ENCODE measurements at regions not wholly inside any gene's neighbourhood (a gene's known extent, or its start where the extent isn't known, plus 50 kb on each side); places are given as distances from the start of the nearest gene placed in this dataset.
"Not testable (repeated sequence)": the region's sequence is repeated elsewhere in the genome, so short reads cannot be mapped to it uniquely, and the experiment has no call there.

DNA sequence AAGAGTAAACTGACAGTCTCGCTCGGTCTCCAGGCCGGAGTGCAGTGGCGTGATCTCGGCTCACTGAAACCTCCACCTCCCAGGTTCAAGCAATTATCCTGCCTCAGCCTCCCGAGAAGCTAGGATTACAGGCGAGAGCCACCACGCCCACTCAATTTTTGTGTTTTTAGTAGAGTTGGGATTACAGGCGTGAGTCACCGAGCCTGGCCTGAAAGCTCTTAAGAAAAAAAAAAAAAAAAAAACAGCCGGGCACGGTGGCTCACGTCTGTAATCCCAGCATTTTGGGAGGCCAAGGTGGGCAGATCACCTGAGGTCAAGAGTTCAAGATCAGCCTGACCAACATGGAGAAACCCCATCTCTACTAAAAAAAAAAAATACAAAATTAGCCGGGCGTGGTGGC lies 55.3 kb upstream of the THOC2 start:
- not testable (repeated sequence) for DNase-seq; ATAC-seq (ENCODE audit: low FRiP score in 2 of 2); H3K36me3 ChIP-seq; H3K9me3 ChIP-seq; H3K27ac ChIP-seq; H3K4me1 ChIP-seq; H3K4me3 ChIP-seq; H3K27me3 ChIP-seq
- 91 to 93% methylated on average over 11 to 15 of the region's 15 CpGs for WGBS, 2 donors

GRCh38 chrX:123788744-123789143 lies 55.9 kb upstream of the THOC2 start:
- Histone ChIP-seq H3K27me3 (no peaks in the 10 kb centered on the region), H3K4me3 (no peak overlapping the region), H3K9me3 (no peaks in the 10 kb centered on the region), H3K36me3 (no peaks in the 10 kb centered on the region), H3K4me1 (no peaks in the 10 kb centered on the region), H3K27ac (no peak overlapping the region)
- no peak for TF ChIP-seq POLR2A (IDR thresholded peaks at IDR 0.05)
- TF ChIP-seq EP300 (IDR thresholded peaks at IDR 0.05): no peak
- TF ChIP-seq CTCF (IDR thresholded peaks at IDR 0.05): no peak
- no peak for TF ChIP-seq POLR2AphosphoS5 (IDR thresholded peaks at IDR 0.05)
- no peak for ATAC-seq (ENCODE audit: low FRiP score in 2 of 2)
- no peak for DNase-seq

GRCh38 chrX:123797543-123798447 lies 62.1 kb upstream of the XIAP start:
- no peak for DNase-seq
- Histone ChIP-seq H3K36me3 (no peaks in the 10 kb centered on the region), H3K27ac (no peak overlapping the region), H3K4me3 (no peak overlapping the region), H3K4me1 (no peaks in the 10 kb centered on the region), H3K9me3 (no peaks in the 10 kb centered on the region), H3K27me3 (no peaks in the 10 kb centered on the region)
- 85 to 94% methylated on average over 6 to 8 of the region's 8 CpGs for WGBS, 2 donors
- TF ChIP-seq EP300 (IDR thresholded peaks at IDR 0.05) (no peak), CTCF (IDR thresholded peaks at IDR 0.05) (no peak), POLR2A (IDR thresholded peaks at IDR 0.05) (no peak), POLR2AphosphoS5 (IDR thresholded peaks at IDR 0.05) (no peak)
- peak in 1 of 2 donors; percentile 68 for ATAC-seq (ENCODE audit: low FRiP score in 2 of 2)

GRCh38 chrX:123798706-123799430 lies 61.0 kb upstream of the XIAP start:
- not testable (repeated sequence) for H3K4me1 ChIP-seq; H3K36me3 ChIP-seq; H3K27me3 ChIP-seq; H3K9me3 ChIP-seq; H3K4me3 ChIP-seq; H3K27ac ChIP-seq; ATAC-seq (ENCODE audit: low FRiP score in 2 of 2)
- 77 to 78% methylated on average over 7 to 11 of the region's 13 CpGs for WGBS, 2 donors
- peak in 1 of 2 donors; percentile 26 for DNase-seq

GRCh38 chrX:123801901-123802300 lies 58.0 kb upstream of the XIAP start:
- WGBS, 2 donors: 82% methylated on average over 2 of the region's 2 CpGs; no CpG with 5 or more reads in 1 of the 2 donors
- H3K4me3 ChIP-seq: no peak overlapping the region
- no peak for DNase-seq
- H3K27ac ChIP-seq: no peak overlapping the region
- H3K9me3 ChIP-seq: no peaks in the 10 kb centered on the region
- H3K36me3 ChIP-seq: no peaks in the 10 kb centered on the region
- no peak for TF ChIP-seq POLR2AphosphoS5 (IDR thresholded peaks at IDR 0.05)
- TF ChIP-seq EP300 (IDR thresholded peaks at IDR 0.05): no peak
- TF ChIP-seq POLR2A (IDR thresholded peaks at IDR 0.05): no peak
- no peaks in the 10 kb centered on the region for H3K27me3 ChIP-seq
- no peak for ATAC-seq (ENCODE audit: low FRiP score in 2 of 2)
- peaks cover 0 to 6% (median 0%) of the 10 kb centered on the region in 4 donors for H3K4me1 ChIP-seq

- WGBS, 2 donors: 11 to 24% methylated on average over 4 of the region's 4 CpGs
- H3K27ac ChIP-seq: peak overlapping the region in 3 of 4 donors; percentile 8 to 32 (median 30)
- H3K4me1 ChIP-seq: peaks cover 0 to 6% (median 0%) of the 10 kb centered on the region in 4 donors
- ATAC-seq (ENCODE audit: low FRiP score in 2 of 2): peak; percentile 62 to 69
- H3K4me3 ChIP-seq: no peak overlapping the region
- no peaks in the 10 kb centered on the region for H3K27me3 ChIP-seq
- H3K36me3 ChIP-seq: no peaks in the 10 kb centered on the region
- no peaks in the 10 kb centered on the region for H3K9me3 ChIP-seq
- peak in 1 of 2 donors; percentile 41 for DNase-seq
- TF ChIP-seq POLR2AphosphoS5 (IDR thresholded peaks at IDR 0.05) (peak; percentile 35 to 60), POLR2A (IDR thresholded peaks at IDR 0.05) (no peak)
Measured at GRCh38 chrX:123803331-123803983, 56.4 kb upstream of the XIAP start.

GRCh38 chrX:123803984-123804365 lies 55.9 kb upstream of the XIAP start:
- not testable (repeated sequence) for H3K4me1 ChIP-seq, H3K4me3 ChIP-seq

More at GRCh38 chrX:123803984-123804365, 55.9 kb upstream of the XIAP start:
- H3K36me3 ChIP-seq; H3K27me3 ChIP-seq; H3K9me3 ChIP-seq; DNase-seq; ATAC-seq (ENCODE audit: low FRiP score in 2 of 2): not testable (repeated sequence)
- peak overlapping the region in 2 of 4 donors; percentile 30 to 32 for H3K27ac ChIP-seq
- WGBS, 2 donors: 70 to 79% methylated on average over 2 to 4 of the region's 4 CpGs
